ENCODE measurements at regions not wholly inside any gene's neighbourhood (a gene's known extent, or its start where the extent isn't known, plus 50 kb on each side); places are given as distances from the start of the nearest gene placed in this dataset.

DNA sequence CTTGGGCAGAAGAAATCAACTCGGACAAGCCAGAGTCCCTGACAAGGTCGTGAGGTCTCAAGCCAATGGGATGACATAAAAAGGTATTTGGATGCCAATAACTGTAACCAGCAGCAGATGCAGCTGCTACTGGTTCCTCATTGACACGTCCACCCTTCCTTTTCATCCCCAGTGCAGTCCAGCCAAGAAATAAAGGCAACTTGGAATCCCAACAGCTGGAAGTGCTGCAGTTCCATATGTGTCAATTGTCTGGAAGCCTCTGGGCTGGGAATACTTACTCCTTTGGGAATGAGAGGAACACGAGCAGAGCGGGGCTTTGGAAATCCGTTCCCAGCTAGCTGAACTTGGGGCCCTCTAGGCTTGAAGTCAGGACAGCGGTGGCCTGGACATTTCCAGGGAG, 360.4 kb upstream of the ZFHX3 start:
- TF ChIP-seq CTCF (conservative IDR thresholded peaks at IDR 0.05 in 1 of 2, IDR thresholded peaks at IDR 0.05 in 1 of 2; ENCODE audit: low read depth in 1 of 2, low read length in 2 of 2) = no peak
- TF ChIP-seq EZH2 (IDR thresholded peaks at IDR 0.05; ENCODE audit: low read length, missing control alignments) = no peak

Measured in fibroblast of lung (primary cell).